ENCODE measurements at regions not wholly inside any gene's neighbourhood (a gene's known extent, or its start where the extent isn't known, plus 50 kb on each side); places are given as distances from the start of the nearest gene placed in this dataset.

- TF ChIP-seq CTCF (IDR thresholded peaks at IDR 0.05): no peak
- TF ChIP-seq POLR2A (IDR thresholded peaks at IDR 0.05): no peak
Measured at GRCh38 chr5:6305853-6306252, 72.5 kb downstream of the MED10 start.
